PC-3 (cell line): ENCODE measurements at regions not wholly inside any gene's neighbourhood (a gene's known extent, or its start where the extent isn't known, plus 50 kb on each side); places are given as distances from the start of the nearest gene placed in this dataset.

Experiments used
- ATAC-seq: fragments of 200-7000 bp; cut with Tn5 transposase; 2 replicates; pipeline ENCODE4 v1.9.1; 2020; ENCODE audit warnings: mild to moderate bottlenecking, moderate library complexity
- BruUV-seq: library from RNA; stranded (reverse); fragments of 400-500 nt; replicated peaks from 2 replicates; lab custom pipeline; 2021; lab: Mats Ljungman, UMichigan
- CTCF ChIA-PET: fragments of 300-600 bp; sonication (Branson Sonifier 250); formaldehyde crosslinking; loops from one replicate; lab custom pipeline; 2022; ENCODE audit warnings: antibody characterized with exemption; lab: Charles Lee
- POLR2A ChIA-PET: fragments of 300-600 bp; sonication (Branson Sonifier 250); formaldehyde crosslinking; loops from one replicate; lab custom pipeline; 2022; ENCODE audit warnings: antibody characterized with exemption; ENCODE audit not compliant: unreplicated experiment; lab: Charles Lee
- DNase-seq: peaks from one replicate; pipeline ENCODE4 v3.0.0-alpha.2; 2015
- H2AFZ ChIP-seq: fragments of 300-600 bp; sonication (generic); 2 replicates; pipeline ENCODE4 v1.6.0; 2016; ENCODE audit warnings: antibody characterized with exemption, low read length
- H3F3A ChIP-seq: fragments of 300-600 bp; sonication (generic); one replicate; pipeline ENCODE4 v1.6.0; 2017; ENCODE audit warnings: antibody characterized with exemption, low read length, control low read depth, mild to moderate bottlenecking; ENCODE audit not compliant: unreplicated experiment
- H3K27ac ChIP-seq: fragments of 300-600 bp; sonication (generic); 2 replicates; pipeline ENCODE4 v1.5.1; 2016; ENCODE audit warnings: mild to moderate bottlenecking, low read length
- H3K27me3 ChIP-seq: fragments of 300-600 bp; sonication (generic); 2 replicates; pipeline ENCODE4 v1.6.1; 2016; ENCODE audit warnings: low read length, mixed read lengths
- H3K36me3 ChIP-seq: fragments of 300-600 bp; sonication (generic); 2 replicates; pipeline ENCODE4 v1.6.1; 2016; ENCODE audit warnings: low read depth, mixed run types, low read length, mixed read lengths
- H3K4me1 ChIP-seq: fragments of 300-600 bp; sonication (generic); 2 replicates; pipeline ENCODE4 v1.5.1; 2016; ENCODE audit warnings: low read length; ENCODE audit not compliant: insufficient read depth
- H3K4me2 ChIP-seq: fragments of 300-600 bp; sonication (generic); 2 replicates; pipeline ENCODE4 v1.6.0; 2016; ENCODE audit warnings: low read length
- H3K4me3 ChIP-seq: fragments of 300-600 bp; sonication (generic); 2 replicates; pipeline ENCODE4 v1.5.1; 2016; ENCODE audit warnings: mild to moderate bottlenecking, low read length, mixed read lengths
- H3K79me2 ChIP-seq: fragments of 300-600 bp; sonication (generic); 2 replicates; pipeline ENCODE4 v1.6.1; 2017; ENCODE audit warnings: low read length, mixed read lengths
- H3K9ac ChIP-seq: fragments of 300-600 bp; sonication (generic); 2 replicates; pipeline ENCODE4 v1.6.0; 2016; ENCODE audit warnings: mild to moderate bottlenecking, low read length
- H3K9me2 ChIP-seq: fragments of 300-600 bp; sonication (generic); replicated peaks from 2 replicates; pipeline ENCODE4 v1.6.1; 2016; ENCODE audit warnings: mixed run types, low read length, mixed read lengths
- H3K9me3 ChIP-seq: fragments of 300-600 bp; sonication (generic); 2 replicates; pipeline ENCODE4 v1.6.1; 2016; ENCODE audit warnings: low read length, mixed read lengths
- H4K20me1 ChIP-seq: fragments of 300-600 bp; sonication (generic); 2 replicates; pipeline ENCODE4 v1.6.1; 2016; ENCODE audit warnings: low read length, mixed read lengths
- CTCF ChIP-seq: fragments of 300-600 bp; sonication (generic); conservative IDR thresholded peaks from 2 replicates; pipeline ENCODE4 v1.5.1; 2017; ENCODE audit warnings: antibody characterized with exemption, low read depth, mild to moderate bottlenecking, low read length
- EZH2 ChIP-seq: fragments of 300-600 bp; sonication (generic); IDR thresholded peaks from one replicate; pipeline ENCODE4 v1.6.1; 2017; ENCODE audit warnings: antibody characterized with exemption, mild to moderate bottlenecking, low read length; ENCODE audit not compliant: unreplicated experiment
- EZH2phosphoT487 ChIP-seq: fragments of 300-600 bp; sonication (generic); IDR thresholded peaks from 2 replicates; pipeline ENCODE4 v1.6.1; 2018; ENCODE audit warnings: mild to moderate bottlenecking, antibody characterized with exemption, low read length, borderline replicate concordance
- intact Hi-C: fragments of 100-400 bp; cut with micrococcal nuclease; formaldehyde crosslinking; loops from 2 replicates; pipeline ENCODE4 v1.9.0; 2023

GRCh38 chr10:117782276-117782675, 239.7 kb downstream of the EMX2 start:
- Histone ChIP-seq H3K27ac (no peak overlapping the region), H3K27me3 (peaks cover 46% of the 10 kb centered on the region), H3F3A (no peaks in the 10 kb centered on the region), H3K4me2 (no peak overlapping the region), H3K36me3 (no peaks in the 10 kb centered on the region), H3K9me3 (no peaks in the 10 kb centered on the region), H3K9ac (no peak overlapping the region), H3K9me2 (no peaks in the 10 kb centered on the region), H3K4me1 (no peaks in the 10 kb centered on the region), H4K20me1 (no peaks in the 10 kb centered on the region), H3K4me3 (no peak overlapping the region), H2AFZ (no peak overlapping the region), H3K79me2 (no peaks in the 10 kb centered on the region)
- no TSS peak for BruUV-seq
- intact Hi-C loops = no loop called here
- no peak for DNase-seq
- POLR2A ChIA-PET = no interaction called here
- CTCF ChIA-PET = no interaction called here
- no peak for TF ChIP-seq EZH2phosphoT487
- no peak for TF ChIP-seq CTCF
- TF ChIP-seq EZH2 = no peak
- no peak for ATAC-seq

GRCh38 chr10:117783698-117784395, 241.3 kb downstream of the EMX2 start:
- intact Hi-C loops = no loop called here
- Histone ChIP-seq H3K9me2 (no peaks in the 10 kb centered on the region), H2AFZ (no peak overlapping the region), H3F3A (no peaks in the 10 kb centered on the region), H3K79me2 (no peaks in the 10 kb centered on the region), H3K9me3 (no peaks in the 10 kb centered on the region), H3K4me2 (no peak overlapping the region), H4K20me1 (no peaks in the 10 kb centered on the region), H3K4me3 (no peak overlapping the region), H3K4me1 (no peaks in the 10 kb centered on the region), H3K27me3 (peaks cover 45% of the 10 kb centered on the region), H3K27ac (no peak overlapping the region), H3K9ac (no peak overlapping the region), H3K36me3 (no peaks in the 10 kb centered on the region)
- DNase-seq (no peak), ATAC-seq (no peak)
- ChIA-PET POLR2A (no interaction called here), CTCF (no interaction called here)
- no peak for TF ChIP-seq EZH2phosphoT487
- TF ChIP-seq CTCF = no peak
- TF ChIP-seq EZH2 = no peak
- no TSS peak for BruUV-seq

GRCh38 chr10:117784776-117785175, 242.2 kb downstream of the EMX2 start:
- POLR2A ChIA-PET = no interaction called here
- Histone ChIP-seq H3K27ac (no peak overlapping the region), H3K9me2 (no peaks in the 10 kb centered on the region), H3K9ac (no peak overlapping the region), H3K36me3 (no peaks in the 10 kb centered on the region), H3K4me3 (no peak overlapping the region), H3K4me2 (no peak overlapping the region), H3K27me3 (peaks cover 47% of the 10 kb centered on the region), H3F3A (no peaks in the 10 kb centered on the region), H4K20me1 (no peaks in the 10 kb centered on the region), H3K79me2 (no peaks in the 10 kb centered on the region), H3K4me1 (no peaks in the 10 kb centered on the region), H3K9me3 (no peaks in the 10 kb centered on the region), H2AFZ (no peak overlapping the region)
- CTCF ChIA-PET = no interaction called here
- TF ChIP-seq EZH2phosphoT487 (no peak), CTCF (no peak), EZH2 (no peak)
- DNase-seq = no peak
- no TSS peak for BruUV-seq
- intact Hi-C loops = no loop called here
- ATAC-seq = no peak
